GM23248 (cell line): ENCODE measurements at regions not wholly inside any gene's neighbourhood (a gene's known extent, or its start where the extent isn't known, plus 50 kb on each side); places are given as distances from the start of the nearest gene placed in this dataset.

Source experiments
- DNase-seq: peaks from one replicate; pipeline ENCODE4 v3.0.0-alpha.2; 2015
- H2AFZ ChIP-seq: fragments of 200-600 bp; sonication (generic); 2 replicates; pipeline ENCODE4 v1.6.1; 2016; ENCODE audit warnings: antibody characterized with exemption
- H3F3A ChIP-seq: fragments of 200-600 bp; sonication (generic); 2 replicates; pipeline ENCODE4 v1.6.1; 2016; ENCODE audit warnings: mild to moderate bottlenecking, antibody characterized with exemption, mixed run types; ENCODE audit not compliant: insufficient read depth
- H3K27ac ChIP-seq: fragments of 200-600 bp; sonication (generic); 2 replicates; pipeline ENCODE4 v1.5.1; 2016; ENCODE audit warnings: mild to moderate bottlenecking
- H3K27me3 ChIP-seq: fragments of 200-600 bp; sonication (generic); replicated peaks from 2 replicates; pipeline ENCODE4 v1.6.1; 2016; ENCODE audit warnings: mild to moderate bottlenecking; ENCODE audit not compliant: insufficient read depth
- H3K36me3 ChIP-seq: fragments of 200-600 bp; sonication (generic); 2 replicates; pipeline ENCODE4 v1.6.1; 2016; ENCODE audit warnings: low read depth, mild to moderate bottlenecking
- H3K4me1 ChIP-seq: fragments of 200-600 bp; sonication (generic); 2 replicates; pipeline ENCODE4 v1.6.1; 2016; ENCODE audit warnings: mild to moderate bottlenecking; ENCODE audit not compliant: insufficient read depth
- H3K4me2 ChIP-seq: fragments of 200-600 bp; sonication (generic); one replicate; pipeline ENCODE4 v1.6.1; 2016; ENCODE audit warnings: mild to moderate bottlenecking; ENCODE audit not compliant: unreplicated experiment
- H3K4me3 ChIP-seq: fragments of 200-600 bp; sonication (generic); 2 replicates; pipeline ENCODE4 v1.5.1; 2016; ENCODE audit warnings: mild to moderate bottlenecking
- H3K79me2 ChIP-seq: fragments of 200-600 bp; sonication (generic); 2 replicates; pipeline ENCODE4 v1.6.1; 2016; ENCODE audit warnings: mild to moderate bottlenecking; ENCODE audit not compliant: insufficient read depth
- H3K9ac ChIP-seq: fragments of 200-600 bp; sonication (generic); 2 replicates; pipeline ENCODE4 v1.6.1; 2016; ENCODE audit warnings: mild to moderate bottlenecking
- H3K9me2 ChIP-seq: fragments of 200-600 bp; sonication (generic); 2 replicates; pipeline ENCODE4 v1.6.1; 2016; ENCODE audit warnings: mixed run types, mild to moderate bottlenecking, moderate library complexity; ENCODE audit not compliant: insufficient read depth
- H3K9me3 ChIP-seq: fragments of 200-600 bp; sonication (generic); one replicate; pipeline ENCODE4 v1.6.1; 2017; ENCODE audit warnings: low read depth
- H4K20me1 ChIP-seq: fragments of 200-600 bp; sonication (generic); 2 replicates; pipeline ENCODE4 v1.6.0; 2016; ENCODE audit not compliant: insufficient read depth
- EZH2 ChIP-seq: fragments of 200-600 bp; sonication (generic); IDR thresholded peaks from 2 replicates; pipeline ENCODE4 v1.6.1; 2018; ENCODE audit warnings: antibody characterized with exemption, mild to moderate bottlenecking; ENCODE audit not compliant: insufficient read depth, poor library complexity, severe bottlenecking
- EZH2phosphoT487 ChIP-seq: fragments of 200-600 bp; sonication (generic); IDR thresholded peaks from 2 replicates; pipeline ENCODE4 v1.6.1; 2018; ENCODE audit warnings: antibody characterized with exemption, moderate library complexity, mild to moderate bottlenecking, low read depth; ENCODE audit not compliant: insufficient read depth
- WGBS, 2 experiments: methylation state at CpG; one replicate each; pipeline ENCODE4 v1.1.6; 2015 to 2017; ENCODE audit warnings: low lambda C conversion rate in 2 of 2, low coverage in 1 of 2; ENCODE audit errors: missing lambda C conversion rate in 2 of 2; 5-methylcytosine and 5-hydroxymethylcytosine counted together
- in situ Hi-C: fragments of 300-500 bp; cut with MboI; formaldehyde crosslinking; loops from 2 replicates; pipeline ENCODE4 v1.15.0; 2020

- no peaks in the 10 kb centered on the region for H3K79me2 ChIP-seq
- no peak overlapping the region for H3K4me2 ChIP-seq
- no peaks in the 10 kb centered on the region for H3K9me2 ChIP-seq
- H3K9me3 ChIP-seq, result no peaks in the 10 kb centered on the region
- WGBS, 2 experiments, result 48 to 51% methylated on average over 2 of the region's 2 CpGs
- H3K9ac ChIP-seq, result no peak overlapping the region
- no peak overlapping the region for H2AFZ ChIP-seq
- no peaks in the 10 kb centered on the region for H3K36me3 ChIP-seq
- no peaks in the 10 kb centered on the region for H3K4me1 ChIP-seq
- H3K27me3 ChIP-seq, result no peaks in the 10 kb centered on the region
- no peaks in the 10 kb centered on the region for H4K20me1 ChIP-seq
- H3F3A ChIP-seq, result no peaks in the 10 kb centered on the region
- TF ChIP-seq EZH2 (no peak), EZH2phosphoT487 (no peak)
- no peak for DNase-seq
- in situ Hi-C loops, result no loop called here
- no peak overlapping the region for H3K27ac ChIP-seq
- H3K4me3 ChIP-seq, result no peak overlapping the region
Observed at GRCh38 chr13:83634601-83635000, 247.7 kb downstream of the SLITRK1 start.

- H3K9ac ChIP-seq, result no peak overlapping the region
- no peak for TF ChIP-seq EZH2phosphoT487
- no peak for TF ChIP-seq EZH2
- no peak overlapping the region for H2AFZ ChIP-seq
- no peaks in the 10 kb centered on the region for H3K9me2 ChIP-seq
- no peak for DNase-seq
- H3K4me1 ChIP-seq, result no peaks in the 10 kb centered on the region
- no peaks in the 10 kb centered on the region for H3K9me3 ChIP-seq
- H3K4me2 ChIP-seq, result no peak overlapping the region
- in situ Hi-C loops, result no loop called here
- no peaks in the 10 kb centered on the region for H3K79me2 ChIP-seq
- no peak overlapping the region for H3K27ac ChIP-seq
- H4K20me1 ChIP-seq, result no peaks in the 10 kb centered on the region
- H3K36me3 ChIP-seq, result no peaks in the 10 kb centered on the region
- no peaks in the 10 kb centered on the region for H3K27me3 ChIP-seq
- 23 to 26% methylated on average over 2 of the region's 2 CpGs for WGBS, 2 experiments
- no peaks in the 10 kb centered on the region for H3F3A ChIP-seq
- H3K4me3 ChIP-seq, result no peak overlapping the region
Observed at GRCh38 chr13:83633746-83634145, 248.5 kb downstream of the SLITRK1 start.

- Histone ChIP-seq H3K9me2 (no peaks in the 10 kb centered on the region), H2AFZ (no peak overlapping the region), H3K27ac (no peak overlapping the region), H3K4me2 (no peak overlapping the region), H3F3A (0 out of 2 replicates have a peak, but pooled peaks cover 4% of the 10 kb centered on the region), H4K20me1 (no peaks in the 10 kb centered on the region), H3K27me3 (no peaks in the 10 kb centered on the region), H3K4me1 (peaks cover 13% of the 10 kb centered on the region), H3K79me2 (no peaks in the 10 kb centered on the region), H3K36me3 (no peaks in the 10 kb centered on the region), H3K9me3 (no peaks in the 10 kb centered on the region), H3K4me3 (no peak overlapping the region), H3K9ac (no peak overlapping the region)
- WGBS, 2 experiments, result 56 to 68% methylated on average over 2 of the region's 2 CpGs
- TF ChIP-seq EZH2, result no peak
- no peak for TF ChIP-seq EZH2phosphoT487
- peak; percentile 4 for DNase-seq
- in situ Hi-C loops, result no loop called here
Observed at GRCh38 chr13:83622422-83622784, 259.9 kb downstream of the SLITRK1 start.

GRCh38 chr13:83621765-83622421 is 260.4 kb downstream of the SLITRK1 start:
- H3K79me2 ChIP-seq, result no peaks in the 10 kb centered on the region
- H3K9me3 ChIP-seq, result no peaks in the 10 kb centered on the region
- no peak overlapping the region for H3K4me3 ChIP-seq
- no peak for TF ChIP-seq EZH2phosphoT487
- no peaks in the 10 kb centered on the region for H3K9me2 ChIP-seq
- no peak overlapping the region for H3K4me2 ChIP-seq
- H3K4me1 ChIP-seq, result peaks cover 14% of the 10 kb centered on the region
- DNase-seq, result no peak
- in situ Hi-C loops, result no loop called here
- H2AFZ ChIP-seq, result no peak overlapping the region
- H3F3A ChIP-seq, result 0 out of 2 replicates have a peak, but pooled peaks cover 4% of the 10 kb centered on the region
- no peaks in the 10 kb centered on the region for H3K36me3 ChIP-seq
- no peak overlapping the region for H3K9ac ChIP-seq
- 68 to 71% methylated on average over 10 of the region's 10 CpGs for WGBS, 2 experiments
- H3K27me3 ChIP-seq, result no peaks in the 10 kb centered on the region
- H4K20me1 ChIP-seq, result no peaks in the 10 kb centered on the region
- no peak overlapping the region for H3K27ac ChIP-seq

- no peaks in the 10 kb centered on the region for H4K20me1 ChIP-seq
- TF ChIP-seq EZH2phosphoT487 (no peak), EZH2 (no peak)
- H3K4me1 ChIP-seq, result peaks cover 18% of the 10 kb centered on the region
- no peak overlapping the region for H3K9ac ChIP-seq
- no peak overlapping the region for H3K4me2 ChIP-seq
- H3K27me3 ChIP-seq, result no peaks in the 10 kb centered on the region
- H3K79me2 ChIP-seq, result no peaks in the 10 kb centered on the region
- no peaks in the 10 kb centered on the region for H3K9me3 ChIP-seq
- peak; percentile 76 for DNase-seq
- H3K27ac ChIP-seq, result 0 out of 2 replicates have a peak overlapping the region, but pooled peaks have one; percentile 17
- in situ Hi-C loops, result no loop called here
- H3K36me3 ChIP-seq, result no peaks in the 10 kb centered on the region
- no peak overlapping the region for H3K4me3 ChIP-seq
- no peak overlapping the region for H2AFZ ChIP-seq
- no peaks in the 10 kb centered on the region for H3K9me2 ChIP-seq
- H3F3A ChIP-seq, result 0 out of 2 replicates have a peak, but pooled peaks cover 4% of the 10 kb centered on the region
Observed at GRCh38 chr13:83620530-83621220, 261.6 kb downstream of the SLITRK1 start.
